NT2/D1 (cell line): ENCODE measurements at regions not wholly inside any gene's neighbourhood (a gene's known extent, or its start where the extent isn't known, plus 50 kb on each side); places are given as distances from the start of the nearest gene placed in this dataset.

Experiments used
- DNase-seq: peaks from one replicate; pipeline ENCODE4 v3.0.0-alpha.2; 2011; ENCODE audit warnings: low read depth, low spot score
- H3K27me3 ChIP-seq: 2 replicates; pipeline ENCODE4 v1.6.0; 2011; ENCODE audit warnings: mild to moderate bottlenecking; ENCODE audit not compliant: insufficient read length, insufficient read depth
- H3K36me3 ChIP-seq: 2 replicates; pipeline ENCODE4 v1.6.1; 2011; ENCODE audit warnings: mild to moderate bottlenecking, low read length, mixed read lengths; ENCODE audit not compliant: insufficient read depth, insufficient read length
- H3K4me1 ChIP-seq: 2 replicates; pipeline ENCODE4 v1.5.1; 2011; ENCODE audit not compliant: insufficient read depth, insufficient read length
- H3K4me3 ChIP-seq: 2 replicates; pipeline ENCODE4 v1.5.1; 2011; ENCODE audit warnings: low read depth; ENCODE audit not compliant: insufficient read length
- H3K9ac ChIP-seq: 2 replicates; pipeline ENCODE4 v1.6.0; 2011; ENCODE audit warnings: low read depth; ENCODE audit not compliant: insufficient read length
- H3K9me3 ChIP-seq: 2 replicates; pipeline ENCODE4 v1.5.1; 2011; ENCODE audit warnings: mild to moderate bottlenecking, low read length; ENCODE audit not compliant: insufficient read depth
- SUZ12 ChIP-seq: IDR thresholded peaks from 2 replicates; pipeline ENCODE4 v1.6.1; 2011; ENCODE audit not compliant: insufficient read length, insufficient read depth; ENCODE audit errors: extremely low read depth
- YY1 ChIP-seq: IDR thresholded peaks from 2 replicates; pipeline ENCODE4 v1.6.1; 2011; ENCODE audit not compliant: insufficient read length, insufficient read depth
- ZNF274 ChIP-seq: IDR thresholded peaks from 2 replicates; pipeline ENCODE4 v1.6.1; 2011; ENCODE audit warnings: mild to moderate bottlenecking, low read depth, low read length

- H3K9me3 ChIP-seq = no peaks in the 10 kb centered on the region
- H3K9ac ChIP-seq = no peak overlapping the region
- no peaks in the 10 kb centered on the region for H3K27me3 ChIP-seq
- no peak for DNase-seq
- no peak overlapping the region for H3K4me3 ChIP-seq
- TF ChIP-seq SUZ12 (no peak), ZNF274 (no peak), YY1 (no peak)
- no peaks in the 10 kb centered on the region for H3K36me3 ChIP-seq
- peaks cover 26% of the 10 kb centered on the region for H3K4me1 ChIP-seq
Measured at GRCh38 chr1:201710632-201711597, 118.0 kb upstream of the IPO9 start.

GRCh38 chr1:201711811-201712210, 117.1 kb upstream of the IPO9 start:
- peaks cover 27% of the 10 kb centered on the region for H3K4me1 ChIP-seq
- DNase-seq = no peak
- no peaks in the 10 kb centered on the region for H3K27me3 ChIP-seq
- no peak overlapping the region for H3K4me3 ChIP-seq
- no peaks in the 10 kb centered on the region for H3K36me3 ChIP-seq
- no peak overlapping the region for H3K9ac ChIP-seq
- no peaks in the 10 kb centered on the region for H3K9me3 ChIP-seq
- no peak for TF ChIP-seq SUZ12

GRCh38 chr1:201712387-201713085, 116.4 kb upstream of the IPO9 start:
- Histone ChIP-seq H3K9ac (no peak overlapping the region), H3K9me3 (no peaks in the 10 kb centered on the region), H3K4me3 (no peak overlapping the region), H3K4me1 (peaks cover 27% of the 10 kb centered on the region), H3K27me3 (no peaks in the 10 kb centered on the region), H3K36me3 (peaks cover 2% of the 10 kb centered on the region)
- no peak for DNase-seq
- TF ChIP-seq ZNF274 = no peak
- no peak for TF ChIP-seq YY1
- no peak for TF ChIP-seq SUZ12

GRCh38 chr1:201713086-201713810, 115.7 kb upstream of the IPO9 start:
- no peak for TF ChIP-seq SUZ12
- no peak for TF ChIP-seq YY1
- no peak for TF ChIP-seq ZNF274
- H3K36me3 ChIP-seq = peaks cover 4% of the 10 kb centered on the region
- H3K9me3 ChIP-seq = no peaks in the 10 kb centered on the region
- no peaks in the 10 kb centered on the region for H3K27me3 ChIP-seq
- peaks cover 27% of the 10 kb centered on the region for H3K4me1 ChIP-seq
- DNase-seq = no peak
- no peak overlapping the region for H3K9ac ChIP-seq
- no peak overlapping the region for H3K4me3 ChIP-seq

GRCh38 chr1:201714542-201715329, 114.2 kb upstream of the IPO9 start:
- Histone ChIP-seq H3K4me1 (peaks cover 31% of the 10 kb centered on the region), H3K9ac (peak overlapping the region; percentile 12), H3K36me3 (peaks cover 12% of the 10 kb centered on the region), H3K4me3 (no peak overlapping the region), H3K9me3 (no peaks in the 10 kb centered on the region), H3K27me3 (no peaks in the 10 kb centered on the region)
- no peak for DNase-seq
- TF ChIP-seq ZNF274 (no peak), SUZ12 (no peak), YY1 (no peak)

GRCh38 chr1:201715351-201715750, 113.6 kb upstream of the IPO9 start:
- H3K9ac ChIP-seq = no peak overlapping the region
- no peaks in the 10 kb centered on the region for H3K9me3 ChIP-seq
- no peak for DNase-seq
- H3K4me1 ChIP-seq = peaks cover 35% of the 10 kb centered on the region
- no peaks in the 10 kb centered on the region for H3K27me3 ChIP-seq
- no peak overlapping the region for H3K4me3 ChIP-seq
- H3K36me3 ChIP-seq = peaks cover 12% of the 10 kb centered on the region
- no peak for TF ChIP-seq YY1
